NCI-H748 treated with DMSO at 0.1 percent for 48 hours (cell line): ENCODE measurements at regions not wholly inside any gene's neighbourhood (a gene's known extent, or its start where the extent isn't known, plus 50 kb on each side); places are given as distances from the start of the nearest gene placed in this dataset.

Experiments used
- DNase-seq: peaks from one replicate; lab custom pipeline; 2025; lab: John Stamatoyannopoulos, UW

DNA sequence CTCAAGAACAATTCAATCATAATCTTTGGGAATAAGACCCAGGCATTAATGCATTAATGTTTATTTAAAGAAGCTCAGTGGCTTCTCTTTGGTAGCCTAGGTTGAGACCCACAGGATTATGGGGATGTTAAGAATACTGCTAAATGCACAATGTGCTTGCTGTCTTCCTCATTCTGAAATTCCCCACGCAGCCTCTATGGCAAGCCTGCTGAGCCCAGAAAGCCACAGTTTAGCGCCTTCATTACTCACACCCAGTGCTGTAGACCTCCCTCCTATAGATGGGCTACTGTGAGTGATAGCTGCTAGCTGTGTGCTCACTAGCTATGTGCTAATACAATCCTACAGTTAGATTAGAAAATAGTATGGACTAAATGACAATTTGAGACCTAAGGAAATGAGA lies 90.6 kb downstream of the TNFSF13B start:
- DNase-seq: no peak

DNA sequence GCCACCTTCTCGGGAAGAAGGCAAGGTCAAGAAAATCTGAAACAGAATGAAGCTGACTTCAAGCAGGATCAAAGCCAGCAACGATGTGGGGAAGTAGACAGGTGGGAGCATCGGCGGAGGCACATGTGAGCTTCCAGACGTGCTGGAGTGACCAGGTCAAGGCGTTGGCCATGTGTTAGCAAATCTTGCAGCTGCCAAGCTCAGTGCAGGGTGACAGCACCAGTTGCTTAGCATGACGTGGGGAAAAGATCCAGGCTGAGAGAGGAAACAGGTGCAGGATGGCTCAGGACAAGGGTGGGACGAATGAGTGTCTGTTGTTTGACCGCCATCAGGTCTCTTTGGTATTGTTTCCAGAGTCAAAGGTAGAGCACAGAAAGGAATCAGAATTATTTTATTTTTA lies 92.3 kb downstream of the TNFSF13B start:
- DNase-seq: no peak

DNA sequence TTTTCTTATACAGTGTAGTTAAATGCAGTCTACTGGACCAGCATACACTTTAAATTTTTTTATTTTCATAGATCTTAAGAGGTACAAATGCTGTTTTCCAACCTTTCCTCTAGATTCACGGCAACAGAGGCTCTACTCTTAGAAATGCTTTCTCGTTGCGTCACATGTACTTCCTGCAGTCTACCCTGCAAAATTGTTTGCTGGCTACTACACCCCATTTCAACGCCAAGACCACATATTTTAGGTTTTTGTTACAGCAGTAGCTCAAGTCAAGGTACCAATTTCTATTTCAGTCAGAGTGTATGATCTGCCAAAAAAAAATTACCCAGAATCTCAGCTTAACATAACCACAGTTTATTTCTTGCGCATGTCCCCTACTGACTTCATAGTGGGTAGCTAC lies 94.1 kb downstream of the TNFSF13B start:
- no peak for DNase-seq

- no peak for DNase-seq
These were observed 95.7 kb downstream of the TNFSF13B start for GRCh38 chr13:108365255-108365654.

- no peak for DNase-seq
These were observed 98.9 kb downstream of the TNFSF13B start for GRCh38 chr13:108368250-108368905.

GRCh38 chr13:108369412-108369811 lies 99.9 kb downstream of the TNFSF13B start:
- no peak for DNase-seq

- DNase-seq: no peak
These were observed 105.5 kb downstream of the TNFSF13B start for GRCh38 chr13:108375034-108375433.

GRCh38 chr13:108375772-108376171 lies 106.3 kb downstream of the TNFSF13B start:
- no peak for DNase-seq

DNA sequence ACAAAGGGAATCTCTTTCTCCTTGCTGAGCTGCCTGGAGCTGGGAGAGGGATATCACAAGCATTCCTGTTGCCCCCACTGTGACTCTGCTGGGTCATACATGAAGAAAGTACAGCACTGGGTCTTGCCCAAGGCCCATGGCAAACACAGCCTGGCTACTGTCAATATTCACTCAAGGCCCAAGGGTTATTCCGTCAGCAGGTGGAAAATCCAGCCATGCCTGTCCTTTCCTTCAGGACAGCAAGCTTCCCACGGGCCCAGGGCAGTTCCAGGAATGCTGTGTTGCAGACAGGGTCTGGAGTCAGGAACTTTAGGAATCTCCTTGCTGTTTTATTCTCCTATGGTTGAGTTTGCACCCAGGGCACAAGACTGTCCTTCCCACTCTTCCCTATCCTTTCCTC lies 106.8 kb downstream of the TNFSF13B start:
- no peak for DNase-seq

DNA sequence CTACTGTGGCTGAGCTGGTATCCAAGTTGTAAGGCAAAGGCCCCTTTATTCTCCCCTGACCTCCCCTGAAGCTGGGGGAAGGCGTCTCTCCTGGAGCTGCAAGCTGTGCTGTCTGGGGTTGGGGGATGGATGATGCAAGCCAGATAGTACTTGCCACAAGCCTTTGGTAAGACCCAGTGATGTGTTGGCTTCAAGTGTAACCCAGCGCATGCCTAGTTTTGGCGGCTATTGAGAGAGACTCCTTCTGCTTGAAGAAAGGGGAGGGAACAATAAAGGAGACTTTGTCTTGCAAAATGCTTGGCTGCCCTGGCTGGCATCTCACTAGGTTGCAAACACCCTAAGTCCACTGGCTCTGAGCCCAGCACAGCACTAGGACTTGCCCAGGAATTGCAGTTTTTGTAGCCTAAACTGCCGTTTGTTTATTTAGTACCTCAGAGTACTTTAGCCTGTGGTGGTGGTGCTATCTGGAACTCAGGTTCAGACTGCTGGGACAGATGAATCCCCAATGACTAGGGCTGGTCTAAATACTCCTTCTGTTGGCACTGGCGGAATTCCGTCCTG lies 108.2 kb downstream of the TNFSF13B start:
- DNase-seq: no peak

- DNase-seq: no peak
These were observed 114.1 kb downstream of the TNFSF13B start for GRCh38 chr13:108383667-108384066.

GRCh38 chr13:108387156-108387555 lies 117.6 kb downstream of the TNFSF13B start:
- DNase-seq: no peak

GRCh38 chr13:108402850-108403249 lies 133.3 kb downstream of the TNFSF13B start:
- DNase-seq: no peak

DNA sequence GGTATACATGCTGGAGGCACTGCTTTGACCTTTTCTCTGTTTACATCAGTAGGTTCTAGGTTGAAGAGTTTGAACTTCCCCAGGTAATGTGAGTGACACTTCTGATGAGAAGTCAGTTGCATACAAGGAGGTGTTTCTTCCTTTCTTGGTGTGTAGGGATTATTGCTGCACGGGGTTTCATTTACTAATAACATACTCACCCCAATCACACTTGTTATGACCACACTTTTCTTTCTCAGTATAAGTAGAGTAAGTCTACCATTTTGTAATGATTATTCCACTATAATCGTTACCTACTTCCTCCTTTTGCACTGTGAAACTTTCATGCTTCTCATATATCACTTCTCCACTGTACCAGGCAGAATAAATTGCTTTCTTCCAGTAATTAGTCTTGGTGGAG lies 138.0 kb downstream of the TNFSF13B start:
- no peak for DNase-seq

- DNase-seq: no peak
These were observed 139.2 kb downstream of the TNFSF13B start for GRCh38 chr13:108408672-108409071.

- DNase-seq: no peak
These were observed 140.2 kb downstream of the TNFSF13B start for GRCh38 chr13:108409730-108410129.

DNA sequence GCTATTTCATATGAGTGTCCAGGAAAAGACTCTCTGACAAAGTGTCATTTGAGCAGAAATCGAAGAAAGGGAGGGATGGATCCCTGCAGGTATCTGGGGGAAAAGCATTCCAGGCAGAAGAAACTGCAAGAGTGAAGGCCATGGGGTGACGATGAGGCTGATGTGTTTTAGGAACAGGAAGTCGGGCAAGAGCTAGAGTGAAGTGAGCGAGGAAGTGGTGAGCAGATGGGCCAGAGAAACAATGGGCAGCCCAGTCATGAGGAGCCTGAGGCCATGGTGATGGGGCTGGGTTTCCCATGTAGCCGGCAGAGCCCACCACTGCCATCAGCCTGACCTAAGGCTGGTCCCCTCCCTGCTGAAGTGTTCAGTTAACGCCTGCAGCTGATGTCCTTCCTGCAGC lies 150.2 kb downstream of the TNFSF13B start:
- DNase-seq: no peak

DNA sequence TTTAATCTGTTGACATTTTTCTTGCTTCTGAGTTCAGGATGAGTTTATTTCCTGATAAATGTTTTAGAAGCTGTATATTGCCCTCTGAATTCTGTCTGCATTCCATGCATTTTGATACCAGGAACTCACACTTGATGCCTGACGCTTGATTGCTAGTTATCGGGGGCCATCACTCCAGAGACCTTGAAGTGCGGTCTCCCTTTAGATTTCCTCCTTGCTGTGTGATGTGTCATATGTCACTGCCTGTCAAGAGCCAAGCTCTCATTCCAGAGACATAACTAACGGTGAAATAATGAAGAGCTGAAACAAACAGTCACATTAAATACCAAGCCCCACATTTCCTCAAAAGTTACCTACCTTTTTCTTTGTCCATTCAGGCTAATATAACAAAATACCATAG lies 155.5 kb downstream of the TNFSF13B start:
- DNase-seq: no peak

GRCh38 chr13:108426893-108427292 lies 157.4 kb downstream of the TNFSF13B start:
- DNase-seq: no peak

DNA sequence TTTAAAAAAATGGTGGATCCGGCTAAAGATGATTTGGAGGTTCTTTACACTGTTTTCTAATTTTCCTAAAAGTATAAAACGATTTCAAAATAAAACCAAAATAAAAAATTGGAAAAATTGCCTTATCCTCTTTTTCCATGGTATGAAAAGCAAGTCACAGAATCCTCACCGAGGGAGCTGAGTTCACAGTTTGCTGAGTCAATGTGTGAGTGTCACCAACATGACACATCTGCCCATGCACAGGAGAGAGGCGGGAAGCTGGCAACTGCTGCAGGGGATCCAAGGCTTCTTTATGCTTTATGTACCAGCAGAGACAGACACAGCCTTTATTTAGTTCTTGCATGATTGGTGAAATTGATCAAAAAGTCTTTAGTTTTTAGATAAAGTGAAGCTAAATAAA lies 157.8 kb downstream of the TNFSF13B start:
- no peak for DNase-seq

GRCh38 chr13:108428691-108429090 lies 159.2 kb downstream of the TNFSF13B start:
- no peak for DNase-seq

DNA sequence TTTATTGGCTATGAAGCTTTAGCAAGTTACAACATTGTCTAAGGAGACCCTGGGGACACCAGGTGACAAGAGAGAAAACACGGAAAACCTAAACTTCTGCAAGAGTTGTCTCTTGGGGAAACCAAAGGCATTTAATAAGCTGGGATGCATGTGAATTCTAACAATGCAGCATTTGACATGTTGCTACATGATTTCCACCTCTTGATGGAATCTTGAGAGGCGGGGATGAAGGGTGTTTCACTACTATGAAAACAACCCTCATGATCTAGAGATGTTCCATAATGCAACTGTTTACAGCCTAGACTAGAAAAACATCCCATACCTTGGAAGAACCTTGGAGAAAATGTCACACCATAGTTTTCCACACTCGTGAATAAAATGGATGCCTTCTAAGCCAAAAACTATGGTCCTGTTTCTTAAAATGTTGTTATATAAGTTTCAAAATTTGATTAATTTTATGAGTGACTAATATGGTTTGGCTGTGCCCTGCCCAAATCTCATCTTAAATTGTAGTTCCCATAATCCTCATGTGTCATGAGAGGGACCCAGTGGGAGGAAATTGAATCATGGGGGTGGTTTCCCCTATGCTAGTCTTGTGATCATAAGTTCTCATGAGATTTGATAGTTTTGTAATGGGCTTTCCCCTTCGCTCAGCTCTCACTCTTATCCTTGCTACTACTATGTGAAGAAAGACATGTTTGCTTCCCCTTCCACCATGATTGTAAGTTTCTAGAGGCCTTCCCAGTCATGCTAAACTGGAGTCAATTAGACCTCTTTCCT lies 164.6 kb downstream of the TNFSF13B start:
- DNase-seq: no peak

DNA sequence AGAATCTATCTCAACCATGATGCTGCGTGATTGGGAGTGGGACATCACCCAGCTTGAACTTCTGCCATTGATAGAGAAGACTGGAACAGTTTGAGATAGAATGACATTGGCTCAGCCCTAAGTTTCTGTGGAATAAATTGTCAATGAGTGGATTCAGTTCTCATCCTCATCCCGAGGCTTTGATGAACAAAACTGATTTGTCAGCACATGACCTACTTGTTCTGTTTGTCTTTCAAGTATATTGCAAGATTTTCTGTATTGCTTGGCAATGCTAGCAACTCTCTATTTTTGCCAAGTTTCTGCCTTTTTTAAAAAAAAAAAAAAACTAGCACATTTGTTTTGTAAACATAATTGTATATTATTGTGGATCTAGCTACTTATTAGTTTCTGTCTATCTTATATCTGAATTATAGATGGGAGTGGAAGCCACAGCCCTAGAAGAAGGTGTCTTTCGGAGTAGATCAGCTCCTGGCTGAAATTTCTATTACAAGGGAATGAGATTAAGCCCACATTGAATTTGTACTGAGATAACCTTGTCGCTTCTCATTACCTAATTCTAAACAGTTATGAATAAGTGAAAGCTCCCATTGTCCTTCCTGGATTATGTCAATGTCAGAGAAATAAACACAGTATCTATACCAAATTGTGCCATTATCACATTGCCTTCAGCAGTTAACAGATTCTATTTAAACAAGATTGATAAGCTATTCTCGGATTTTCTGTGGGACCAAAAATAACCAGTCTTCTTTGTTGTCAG lies 166.1 kb downstream of the TNFSF13B start:
- no peak for DNase-seq
